Upper lobe of left lung (tissue), 4 donors: ENCODE measurements at regions not wholly inside any gene's neighbourhood (a gene's known extent, or its start where the extent isn't known, plus 50 kb on each side); places are given as distances from the start of the nearest gene placed in this dataset.

Experiments
- CTCF ChIP-seq, 6 experiments: fragments of 450-650 bp in 4 of 6; fragments of 200-600 bp in 2 of 6; sonication (generic) in 2 of 6; IDR thresholded peaks; one replicate each; pipeline ENCODE4 v1.5.1; 2016 to 2019; ENCODE audit warnings: antibody characterized with exemption in 6 of 6
- EP300 ChIP-seq, 4 donors: sonication (generic); formaldehyde crosslinking; IDR thresholded peaks; one replicate each; pipeline ENCODE4 v1.5.1; 2017; ENCODE audit warnings: antibody characterized with exemption in 4 of 4, control low read depth in 2 of 4
- POLR2A ChIP-seq, 4 donors: fragments of 450-650 bp; IDR thresholded peaks; one replicate each; pipeline ENCODE4 v1.5.1; 2016 to 2017; ENCODE audit warnings: antibody characterized with exemption in 4 of 4, mild to moderate bottlenecking in 2 of 4

GRCh38 chr6:163943607-163944385 is 529.3 kb downstream of the QKI start:
- TF ChIP-seq CTCF (IDR thresholded peaks at IDR 0.05) = no peak
- no peak for TF ChIP-seq POLR2A (IDR thresholded peaks at IDR 0.05)
- no peak for TF ChIP-seq EP300 (IDR thresholded peaks at IDR 0.05)
